Hindlimb muscle (tissue), 1 donor: ENCODE measurements at regions not wholly inside any gene's neighbourhood (a gene's known extent, or its start where the extent isn't known, plus 50 kb on each side); places are given as distances from the start of the nearest gene placed in this dataset.

ENCODE experiments used
- DNase-seq: peaks from one replicate; pipeline ENCODE4 v3.0.0-alpha.2; 2013

DNA sequence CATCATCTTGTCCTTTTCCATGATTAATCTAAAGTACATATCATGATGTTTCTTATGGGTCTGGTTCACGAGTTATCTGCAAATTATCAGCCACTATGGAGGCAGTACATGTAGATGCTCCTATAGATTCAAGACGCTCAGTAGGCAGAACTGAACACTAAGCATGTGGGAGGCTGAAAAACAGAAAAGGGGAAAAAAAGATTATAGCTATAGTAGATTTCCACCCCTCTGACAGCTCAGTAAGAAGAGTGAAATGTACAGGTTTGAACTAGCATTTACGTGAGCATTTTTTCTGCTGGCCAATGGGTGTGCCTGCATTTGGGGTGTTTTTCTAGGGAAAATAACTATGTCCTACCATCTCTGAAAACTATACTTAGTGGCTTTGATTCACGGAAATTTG lies 308.9 kb downstream of the ZEB2 start:
- no peak for DNase-seq

DNA sequence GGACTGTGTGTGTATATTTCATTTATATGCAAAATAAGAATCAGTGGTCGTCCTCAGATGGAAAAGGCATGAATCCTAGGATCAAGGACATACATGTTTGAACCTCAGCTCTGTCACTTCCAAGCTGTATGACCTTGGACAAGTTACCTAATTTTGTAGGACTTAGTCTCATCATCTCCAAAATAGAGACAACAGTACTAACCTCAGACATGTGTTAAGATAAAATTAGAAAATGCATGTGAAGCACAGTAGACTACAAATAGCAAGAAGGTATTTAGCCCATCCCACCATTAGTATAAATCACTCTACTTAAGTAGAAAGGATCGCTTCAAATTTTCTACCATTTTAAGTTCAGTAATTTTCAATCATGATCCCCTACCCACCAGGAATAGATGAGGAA lies 309.8 kb downstream of the ZEB2 start:
- DNase-seq = no peak

DNA sequence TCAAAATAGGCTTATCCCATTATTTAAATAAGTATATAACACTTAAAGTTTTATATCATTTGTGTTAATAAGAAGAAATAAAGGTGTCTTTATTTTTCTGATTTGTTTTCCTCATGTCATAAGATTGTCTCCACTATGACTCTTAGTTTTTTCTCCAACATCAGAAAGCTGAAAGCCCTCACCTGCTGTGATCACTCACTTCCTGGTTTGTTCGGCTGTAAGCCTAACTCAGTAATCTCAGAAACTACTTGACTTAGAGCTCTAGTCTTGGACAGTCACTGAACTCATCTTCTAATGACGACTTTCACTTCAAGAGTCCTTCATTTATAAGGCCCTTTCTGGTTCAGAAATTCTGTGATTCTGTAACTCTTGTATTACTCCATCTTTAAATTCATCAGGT lies 311.0 kb downstream of the ZEB2 start:
- DNase-seq = peak; percentile 8

DNA sequence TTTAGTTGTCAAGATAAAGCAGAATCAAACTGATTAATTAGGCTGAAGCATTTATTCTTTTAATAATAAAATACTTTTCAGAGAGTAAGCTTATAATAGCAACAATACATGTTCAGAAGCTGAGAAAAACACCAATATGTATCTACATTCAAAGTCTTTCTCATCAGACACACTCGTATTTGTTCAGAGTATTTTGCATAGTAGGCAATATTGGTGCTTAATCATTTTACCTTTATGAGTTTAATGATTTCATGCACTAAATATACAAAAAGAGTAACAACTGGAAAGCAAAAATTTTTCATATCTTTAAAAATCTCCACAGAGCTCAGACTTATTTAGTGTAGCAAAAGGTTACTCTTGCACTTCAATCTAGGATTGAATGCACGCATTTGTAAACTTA lies 313.9 kb downstream of the ZEB2 start:
- DNase-seq = no peak

DNA sequence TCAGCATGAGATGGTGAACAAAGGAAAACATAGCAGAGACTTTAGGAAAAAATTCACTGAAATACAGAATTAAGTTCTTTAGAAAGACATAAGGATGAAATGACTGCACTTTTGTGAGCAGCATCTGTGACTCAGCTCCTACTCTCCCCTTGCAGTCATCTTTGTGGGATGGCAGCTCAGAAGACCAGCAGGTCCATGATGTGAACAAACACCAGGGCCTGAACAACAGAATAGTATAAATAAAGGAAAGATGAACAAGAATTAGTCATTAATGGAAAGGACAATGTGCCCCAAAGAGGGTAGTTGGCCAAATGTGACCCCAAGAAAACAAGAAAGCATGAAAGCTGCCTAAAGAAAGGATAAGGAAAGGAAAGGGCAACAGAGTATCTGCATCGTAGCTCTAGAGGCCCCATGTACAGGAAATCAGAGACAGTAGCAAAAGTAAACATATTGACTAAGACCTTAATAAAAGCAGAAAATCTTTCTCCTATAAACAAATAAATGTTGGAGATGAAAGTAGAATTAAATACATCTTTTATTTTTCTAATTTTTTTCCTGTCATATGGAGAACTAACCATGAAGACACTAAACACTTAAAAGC lies 318.0 kb downstream of the ZEB2 start:
- no peak for DNase-seq

DNA sequence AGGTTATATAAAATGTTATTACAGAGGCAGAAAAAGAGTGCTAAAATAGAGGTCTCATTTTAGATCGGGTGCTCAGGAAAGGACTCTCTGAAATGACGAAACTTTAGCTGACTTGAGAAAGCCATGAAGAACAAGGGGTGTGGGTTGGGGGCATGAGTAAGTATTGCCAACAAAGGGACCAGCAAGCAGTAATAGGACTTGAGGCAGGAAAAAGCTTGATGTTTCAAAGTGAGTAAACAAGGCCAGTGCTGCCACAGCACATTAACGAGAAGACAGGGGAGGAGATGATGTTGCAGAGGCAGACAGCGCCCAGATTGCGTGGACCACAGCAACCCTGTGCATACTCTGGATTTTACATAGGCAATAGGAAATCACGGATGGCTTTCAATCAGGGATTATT lies 318.8 kb downstream of the ZEB2 start:
- no peak for DNase-seq

DNA sequence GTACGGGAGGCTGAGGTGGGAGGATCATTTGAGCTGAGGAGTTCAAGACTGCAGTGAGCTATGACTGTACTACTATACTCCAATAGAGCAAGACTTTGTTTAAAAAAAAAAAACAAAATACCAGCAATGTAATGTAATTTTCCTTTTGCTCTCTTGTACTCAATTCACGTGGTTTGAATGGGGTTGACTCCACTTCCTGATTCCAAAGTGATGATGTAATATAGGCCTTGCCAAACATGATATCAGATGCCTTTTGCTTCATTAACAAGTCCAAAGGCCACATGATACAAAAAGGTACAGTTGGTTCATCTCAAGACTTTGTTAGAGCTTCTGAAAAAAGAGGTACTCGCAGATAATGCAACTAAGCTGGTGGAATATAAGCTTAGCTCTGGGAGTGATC lies 321.8 kb downstream of the ZEB2 start:
- no peak for DNase-seq

DNA sequence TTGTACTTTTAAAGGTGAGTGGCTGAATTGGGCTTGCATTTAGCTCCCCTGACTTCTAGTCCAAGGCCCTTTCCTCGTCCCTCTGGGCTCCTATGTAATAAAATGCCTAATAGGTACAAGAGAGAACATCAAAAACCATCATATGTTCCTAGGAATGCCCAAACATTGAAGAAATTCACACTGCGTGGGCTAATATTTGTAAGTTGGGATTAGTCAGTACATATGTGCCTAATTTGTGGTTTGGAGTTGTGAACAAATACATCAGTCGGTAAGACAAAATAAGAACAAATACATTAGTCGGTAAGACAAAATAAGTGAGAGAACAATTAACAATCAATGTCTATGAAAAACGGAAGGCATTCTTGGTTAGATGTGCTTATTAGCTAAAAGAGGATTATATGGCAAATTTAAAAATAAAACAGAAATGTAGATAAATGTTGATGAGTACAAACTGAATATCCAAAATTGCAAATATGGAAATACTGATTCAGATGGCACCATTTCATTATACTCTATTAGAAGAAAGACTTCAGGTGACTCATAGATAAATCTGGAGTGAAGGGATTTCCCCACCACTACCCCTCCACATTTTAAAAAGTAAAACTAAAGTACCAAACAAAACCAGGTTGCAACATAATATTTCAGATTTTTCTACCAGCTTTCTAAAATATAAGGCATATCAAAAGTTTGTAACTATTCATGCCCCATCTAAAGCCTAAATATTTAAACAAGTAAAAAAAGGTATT lies 325.4 kb downstream of the ZEB2 start:
- DNase-seq = no peak

DNA sequence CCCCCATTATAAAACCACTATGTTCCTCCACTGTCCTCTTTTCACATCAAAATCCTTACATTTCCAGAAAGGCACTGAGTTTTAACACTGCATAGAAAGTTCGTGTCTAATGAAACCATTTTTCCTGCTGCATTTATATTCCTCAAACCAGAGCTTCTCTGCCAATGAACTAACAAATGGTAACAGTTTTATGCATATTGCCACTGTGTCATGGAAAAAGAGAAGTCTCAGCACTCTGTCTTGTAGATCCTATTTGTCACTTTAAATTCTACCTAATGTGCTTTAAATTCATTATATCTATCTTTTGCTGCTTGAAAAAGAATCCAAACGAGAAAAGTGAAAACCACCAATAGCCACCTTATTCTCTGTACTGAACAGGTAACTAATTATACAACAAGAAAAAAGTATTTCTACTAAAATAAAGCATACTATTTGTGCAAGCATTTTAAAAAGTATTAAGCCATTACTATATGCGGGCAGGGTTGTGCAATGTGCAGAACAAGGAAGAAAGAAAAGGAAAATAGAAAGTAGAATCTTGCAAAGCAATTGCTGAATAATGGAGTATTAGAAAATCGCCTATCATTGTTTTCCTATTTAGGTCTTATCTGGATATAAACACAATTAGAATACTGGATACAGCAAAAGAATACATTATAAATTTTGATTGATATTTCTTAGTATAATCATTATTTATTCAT lies 328.9 kb downstream of the ZEB2 start:
- no peak for DNase-seq

DNA sequence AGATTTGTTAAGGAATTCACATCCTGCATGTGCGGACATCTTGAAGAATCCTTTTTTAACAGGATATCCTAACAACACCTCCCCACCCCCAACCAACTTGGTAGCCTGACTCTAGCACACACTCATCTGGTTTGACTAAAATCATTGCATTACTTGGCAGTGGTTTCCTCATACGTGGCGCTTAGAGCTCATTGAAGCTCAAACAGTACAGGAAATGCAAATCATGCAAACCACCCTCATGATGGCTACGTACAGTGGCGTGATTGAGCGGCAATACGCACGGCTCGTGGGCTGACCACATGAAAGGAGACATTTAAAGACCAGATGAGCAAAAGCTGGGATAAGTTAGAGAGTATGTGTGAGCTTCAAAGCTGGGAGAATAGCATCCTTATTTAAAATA lies 336.2 kb downstream of the ZEB2 start:
- no peak for DNase-seq

DNA sequence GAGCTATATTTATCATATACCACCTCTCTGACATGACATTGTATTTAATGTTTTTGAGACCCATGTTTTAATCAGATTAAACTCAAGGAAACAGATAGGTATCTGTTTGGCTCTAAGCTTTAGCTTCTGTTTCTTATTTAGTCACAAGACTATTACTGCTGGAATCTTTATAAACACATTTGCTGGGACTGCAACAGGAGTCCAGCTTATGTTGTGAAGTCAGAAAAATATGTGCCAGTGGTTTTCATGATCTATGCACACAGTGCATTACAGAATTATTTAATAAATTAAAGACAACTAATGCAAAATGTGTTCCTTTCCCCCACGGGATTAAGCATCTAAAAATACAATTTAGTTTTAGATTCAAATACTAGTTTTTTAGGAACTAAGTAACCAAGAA lies 338.9 kb downstream of the ZEB2 start:
- no peak for DNase-seq

DNA sequence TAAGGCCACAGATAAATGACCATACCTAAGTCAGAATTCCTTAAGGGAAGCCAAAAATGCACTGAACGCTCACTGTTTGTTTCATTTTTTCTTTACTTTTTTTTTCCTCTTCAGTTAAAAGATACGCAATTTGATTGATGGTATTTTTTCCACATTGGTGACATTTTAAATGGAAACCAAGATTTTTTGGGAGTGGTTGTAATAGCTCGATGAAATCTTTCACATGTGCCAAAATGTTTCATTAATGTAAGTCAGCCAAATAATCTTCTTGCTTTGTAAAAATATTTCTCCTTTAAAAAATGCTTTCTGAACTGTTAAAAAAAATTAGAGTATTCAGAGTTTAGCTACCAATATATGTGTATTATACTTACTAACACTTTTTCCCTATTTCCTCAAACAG lies 339.8 kb downstream of the ZEB2 start:
- no peak for DNase-seq

DNA sequence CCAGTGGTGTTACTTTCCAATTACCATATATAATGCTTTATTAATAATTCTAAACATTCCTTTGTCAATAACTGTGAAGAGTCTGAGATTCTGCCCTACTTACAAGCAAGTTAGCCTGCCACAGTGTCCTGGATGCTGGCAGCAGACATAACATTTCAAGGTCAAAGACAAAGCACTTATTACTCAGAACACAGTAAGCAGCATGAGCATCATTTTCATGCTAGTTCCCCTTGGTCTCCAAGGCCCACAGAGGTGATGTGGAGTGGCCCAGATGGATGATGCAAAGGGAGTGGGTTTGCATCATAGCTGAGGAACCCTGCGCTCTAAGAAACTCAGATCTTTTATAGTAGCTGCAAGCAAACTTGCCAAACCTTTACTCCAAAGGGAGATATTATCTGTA lies 349.7 kb downstream of the ZEB2 start:
- no peak for DNase-seq

DNA sequence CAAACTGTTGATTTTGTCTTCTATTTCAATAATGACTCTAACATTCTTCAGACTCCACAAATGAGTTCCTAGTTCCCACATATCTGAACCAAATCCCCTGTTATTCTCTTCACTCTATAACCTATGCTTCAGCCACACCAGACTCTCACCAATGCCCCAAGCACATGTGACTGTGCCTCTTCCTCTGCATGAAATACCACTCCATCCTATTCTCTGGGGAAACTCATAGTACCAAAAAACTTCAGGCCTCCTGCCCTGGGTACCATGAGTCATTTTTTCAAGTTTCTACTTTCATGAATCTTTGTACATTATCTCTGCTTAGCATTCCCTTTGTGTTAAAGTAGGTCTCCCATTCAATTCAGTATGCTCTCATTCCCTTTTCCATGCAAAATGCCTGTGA lies 353.2 kb downstream of the ZEB2 start:
- no peak for DNase-seq

DNA sequence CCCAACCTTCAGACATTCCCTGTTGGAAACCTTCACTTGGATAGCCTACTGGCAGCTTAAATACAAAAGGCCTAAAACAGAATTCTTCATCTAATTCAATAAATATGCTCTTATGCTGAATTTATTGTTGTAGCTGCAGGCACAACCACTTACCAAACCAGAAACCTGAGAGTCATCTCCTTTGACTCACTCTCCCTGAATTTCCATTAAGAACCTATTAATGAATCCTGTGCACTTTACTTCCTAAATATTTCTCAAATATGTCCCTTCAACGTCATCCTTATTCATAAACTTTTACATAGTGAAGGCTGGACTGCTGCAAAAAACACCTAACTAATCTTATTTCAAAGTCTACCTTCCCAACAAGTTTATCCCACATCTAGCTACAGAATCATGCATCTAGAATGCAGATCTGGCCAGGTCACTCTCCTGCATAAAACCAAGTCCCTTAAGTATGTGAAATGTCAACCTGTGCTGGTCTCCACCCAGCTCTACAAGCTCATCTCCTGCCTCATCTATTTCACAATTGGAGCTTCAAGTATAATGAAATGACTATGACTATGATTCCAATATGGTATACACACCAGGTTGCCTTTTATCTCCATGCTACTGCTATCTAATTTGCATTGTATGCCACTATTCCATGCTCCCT lies 354.2 kb downstream of the ZEB2 start:
- DNase-seq = no peak

DNA sequence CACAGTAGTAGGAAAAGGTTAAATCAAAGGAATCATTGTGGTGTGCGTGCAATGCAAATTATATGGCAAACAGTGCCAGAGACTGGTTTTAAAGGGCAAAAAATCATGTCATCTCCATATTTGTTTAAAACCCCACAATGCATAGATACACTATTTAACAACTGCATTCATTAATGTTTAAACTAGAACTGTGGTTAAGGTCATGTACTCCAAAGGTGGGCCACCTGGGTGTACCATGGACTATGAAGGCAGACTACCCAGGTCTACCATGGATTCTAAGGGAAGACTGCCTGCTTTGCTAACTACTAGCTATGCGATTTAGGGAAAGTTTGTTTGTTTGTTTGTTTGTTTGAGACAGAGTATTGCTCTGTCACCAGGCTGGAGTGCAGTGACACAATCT lies 356.3 kb downstream of the ZEB2 start:
- no peak for DNase-seq

DNA sequence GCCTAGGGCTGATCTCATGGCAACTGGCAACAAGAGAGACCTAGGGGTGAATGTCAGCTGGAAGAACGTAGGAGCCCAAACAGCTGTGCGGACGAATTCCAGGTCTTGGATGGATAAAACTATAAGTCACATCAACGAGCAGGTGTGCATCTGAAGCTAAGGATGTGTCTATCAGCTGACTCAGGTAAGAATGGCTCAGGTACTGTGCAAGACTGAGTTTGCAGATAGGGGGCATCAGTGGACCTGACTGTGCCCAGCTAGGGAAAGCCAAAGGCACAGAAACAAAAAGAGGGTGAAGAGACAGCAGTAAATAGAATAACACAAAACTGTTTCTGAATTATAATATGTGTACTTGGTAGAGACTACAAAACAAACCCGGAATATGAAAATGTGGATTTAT lies 357.3 kb downstream of the ZEB2 start:
- no peak for DNase-seq

DNA sequence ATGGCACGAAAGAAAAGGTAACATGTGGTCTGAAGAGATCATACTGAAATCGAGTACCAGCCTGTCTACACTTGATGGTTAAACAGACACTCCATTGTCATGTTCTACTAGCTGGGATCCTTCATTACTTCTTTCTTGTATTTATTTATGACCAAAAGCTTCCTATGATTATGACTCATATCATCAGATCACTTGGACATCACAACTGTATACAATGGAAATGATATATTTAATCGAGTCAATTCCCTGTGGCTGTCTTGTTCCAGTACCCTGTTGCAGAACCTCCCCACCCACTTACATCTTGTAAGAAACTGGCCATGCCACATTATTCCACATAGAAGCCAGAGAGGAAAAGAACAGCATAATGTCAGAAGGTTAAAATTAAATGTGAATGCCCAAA lies 358.9 kb downstream of the ZEB2 start:
- no peak for DNase-seq

DNA sequence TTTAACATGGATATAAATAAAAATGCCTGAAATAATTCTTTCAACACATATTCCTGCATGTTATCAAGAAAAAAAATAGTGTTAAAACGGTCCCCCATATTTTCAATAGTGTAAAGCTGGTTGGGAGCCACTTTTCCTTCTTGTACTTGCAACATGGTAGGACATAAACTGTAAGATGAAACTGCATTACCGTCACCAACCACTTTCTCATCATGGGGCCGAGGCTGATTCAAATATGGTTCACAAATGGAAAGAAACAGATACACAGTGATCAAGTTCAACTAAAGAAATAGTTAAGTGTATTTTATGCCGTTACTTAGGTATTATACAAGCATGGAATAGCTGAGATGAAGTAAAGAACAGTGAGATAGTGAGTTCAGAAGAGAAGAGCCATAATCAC lies 360.7 kb downstream of the ZEB2 start:
- no peak for DNase-seq

DNA sequence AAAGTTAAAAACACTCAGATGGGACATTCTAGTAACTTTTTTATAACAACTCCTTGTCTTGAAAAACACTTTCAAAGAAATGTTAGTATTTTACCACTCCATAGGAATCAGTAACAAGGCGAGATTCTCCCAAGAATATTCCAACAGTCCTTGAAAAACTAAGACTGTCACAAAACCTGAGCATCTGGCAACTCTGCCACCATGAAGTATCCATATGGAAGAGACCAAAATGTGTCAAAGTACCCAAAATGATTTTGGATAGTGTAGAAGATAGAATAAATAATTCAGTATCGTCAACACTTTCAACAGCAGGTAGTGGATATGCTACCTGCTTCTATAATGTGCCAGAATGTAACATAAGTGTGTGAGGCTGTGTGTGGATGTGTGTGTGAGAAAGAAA lies 361.8 kb downstream of the ZEB2 start:
- DNase-seq = no peak

DNA sequence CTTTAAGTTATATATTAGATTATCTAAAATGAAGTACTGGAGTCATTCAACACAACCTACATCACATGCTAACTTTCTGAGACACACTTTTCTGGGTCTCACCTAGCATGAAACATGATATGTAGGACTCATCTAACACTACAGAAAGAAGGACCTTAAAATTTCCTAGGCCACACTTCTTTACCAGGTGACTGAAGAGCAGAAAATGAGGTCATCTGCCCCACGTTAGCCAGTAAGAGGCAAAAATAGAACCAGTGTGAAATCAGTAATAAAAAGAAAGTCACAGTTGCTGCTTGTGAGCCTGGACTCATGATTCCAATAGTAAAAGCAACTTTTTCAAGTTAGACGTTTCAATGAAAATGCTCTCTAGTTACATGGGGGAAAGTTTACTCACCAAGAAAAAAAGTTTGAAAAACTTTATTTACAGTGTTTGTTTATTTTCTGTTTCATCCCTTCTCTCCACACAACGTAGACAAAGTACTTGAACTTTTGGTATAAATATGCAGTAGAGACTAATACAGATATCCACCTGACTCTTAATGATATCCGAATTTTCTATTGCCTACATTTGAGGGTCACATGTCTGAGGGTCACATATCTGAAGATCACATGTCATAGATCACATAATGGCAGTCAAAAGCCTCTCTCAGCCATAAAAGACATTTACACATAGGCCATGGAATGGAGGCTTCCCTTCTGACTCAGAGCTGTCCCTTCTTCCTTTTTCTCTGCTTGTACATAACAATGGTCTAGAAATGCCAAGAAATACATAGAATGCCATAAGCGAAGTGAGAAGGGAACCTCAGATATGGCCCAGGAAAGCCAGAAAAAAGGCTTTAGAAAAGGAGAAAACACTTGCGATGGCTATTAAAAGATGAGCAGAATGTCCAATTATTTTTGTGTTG lies 362.9 kb downstream of the ZEB2 start:
- DNase-seq = no peak

DNA sequence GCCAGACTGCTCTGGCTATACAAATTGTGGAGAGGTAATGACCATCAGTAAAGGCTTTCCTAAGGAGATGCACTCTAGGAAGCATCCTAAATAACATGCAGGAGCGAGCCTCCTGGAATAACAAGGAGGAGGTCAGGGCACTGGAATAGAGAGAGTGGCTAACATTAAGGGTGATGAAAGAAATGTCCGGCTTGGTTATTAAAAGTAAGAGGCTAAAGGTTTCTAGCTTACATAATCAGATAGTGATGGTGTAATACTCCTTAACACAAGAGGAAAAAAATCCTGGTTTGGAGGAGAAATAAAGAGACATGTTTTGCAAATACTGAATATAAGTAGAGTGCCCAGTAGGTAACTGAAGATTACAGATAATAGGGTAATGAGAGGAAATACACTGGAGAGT lies 365.7 kb downstream of the ZEB2 start:
- DNase-seq = no peak

DNA sequence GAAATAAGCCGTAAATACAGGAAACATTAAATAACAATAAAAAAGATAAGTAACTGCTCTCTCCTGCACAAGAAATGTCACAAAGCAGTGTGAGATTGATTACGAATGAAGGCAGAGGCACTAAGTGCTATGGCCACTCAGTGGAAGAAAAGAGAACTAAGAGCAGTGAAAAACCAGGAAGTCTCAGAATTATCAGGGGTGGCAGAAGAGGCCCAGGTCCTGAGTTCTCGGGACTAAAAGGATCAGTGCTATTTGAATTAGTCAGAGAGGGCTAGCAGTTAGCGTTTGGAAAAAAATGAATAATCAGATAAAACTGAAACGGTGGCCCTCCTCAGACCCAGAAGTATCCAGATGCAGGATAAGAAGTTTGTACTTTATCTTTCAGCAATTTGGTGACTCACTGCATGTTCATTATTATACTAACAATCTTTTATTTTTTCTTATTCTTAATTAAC lies 367.1 kb downstream of the ZEB2 start:
- DNase-seq = no peak
